ENCODE measurements at regions not wholly inside any gene's neighbourhood (a gene's known extent, or its start where the extent isn't known, plus 50 kb on each side); places are given as distances from the start of the nearest gene placed in this dataset.

DNA sequence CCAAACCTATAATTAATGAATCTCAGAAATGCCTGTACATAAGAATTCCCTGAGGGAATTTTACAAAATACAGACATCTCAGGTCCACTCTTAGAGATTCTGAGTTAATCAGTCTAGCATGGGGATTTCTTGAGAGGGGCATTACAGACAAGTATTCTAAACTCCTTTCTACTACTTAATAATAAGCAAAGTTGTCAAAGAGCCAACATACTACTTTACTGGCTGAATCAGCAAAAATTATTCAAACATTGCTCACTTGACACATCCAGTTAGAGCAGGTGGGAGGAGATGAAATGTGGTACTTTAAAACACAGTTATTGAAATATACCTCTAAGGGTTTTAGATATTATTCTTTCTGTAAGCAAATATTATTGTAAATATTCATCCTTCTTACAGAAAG is 1164.7 kb downstream of the CDY2B start:
- no peaks in the 10 kb centered on the region for H3K27me3 ChIP-seq (replicated peaks; ENCODE audit: insufficient read depth)
- ATAC-seq (ENCODE audit: insufficient number of reproducible peaks, low FRiP score, low read depth) (no peak), DNase-seq (ENCODE audit: low spot score) (no peak)
- H3K36me3 ChIP-seq: no peaks in the 10 kb centered on the region
- no peak overlapping the region for H3K4me3 ChIP-seq
- H3K27ac ChIP-seq: no peak overlapping the region
- no peaks in the 10 kb centered on the region for H3K9me3 ChIP-seq
- TF ChIP-seq, protein P1, sequence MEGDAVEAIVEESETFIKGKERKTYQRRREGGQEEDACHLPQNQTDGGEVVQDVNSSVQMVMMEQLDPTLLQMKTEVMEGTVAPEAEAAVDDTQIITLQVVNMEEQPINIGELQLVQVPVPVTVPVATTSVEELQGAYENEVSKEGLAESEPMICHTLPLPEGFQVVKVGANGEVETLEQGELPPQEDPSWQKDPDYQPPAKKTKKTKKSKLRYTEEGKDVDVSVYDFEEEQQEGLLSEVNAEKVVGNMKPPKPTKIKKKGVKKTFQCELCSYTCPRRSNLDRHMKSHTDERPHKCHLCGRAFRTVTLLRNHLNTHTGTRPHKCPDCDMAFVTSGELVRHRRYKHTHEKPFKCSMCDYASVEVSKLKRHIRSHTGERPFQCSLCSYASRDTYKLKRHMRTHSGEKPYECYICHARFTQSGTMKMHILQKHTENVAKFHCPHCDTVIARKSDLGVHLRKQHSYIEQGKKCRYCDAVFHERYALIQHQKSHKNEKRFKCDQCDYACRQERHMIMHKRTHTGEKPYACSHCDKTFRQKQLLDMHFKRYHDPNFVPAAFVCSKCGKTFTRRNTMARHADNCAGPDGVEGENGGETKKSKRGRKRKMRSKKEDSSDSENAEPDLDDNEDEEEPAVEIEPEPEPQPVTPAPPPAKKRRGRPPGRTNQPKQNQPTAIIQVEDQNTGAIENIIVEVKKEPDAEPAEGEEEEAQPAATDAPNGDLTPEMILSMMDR (IDR thresholded peaks at IDR 0.05): no peak
- H3K4me1 ChIP-seq (ENCODE audit: control insufficient read depth in 1 of 2, low read depth in 2 of 2): no peaks in the 10 kb centered on the region

DNA sequence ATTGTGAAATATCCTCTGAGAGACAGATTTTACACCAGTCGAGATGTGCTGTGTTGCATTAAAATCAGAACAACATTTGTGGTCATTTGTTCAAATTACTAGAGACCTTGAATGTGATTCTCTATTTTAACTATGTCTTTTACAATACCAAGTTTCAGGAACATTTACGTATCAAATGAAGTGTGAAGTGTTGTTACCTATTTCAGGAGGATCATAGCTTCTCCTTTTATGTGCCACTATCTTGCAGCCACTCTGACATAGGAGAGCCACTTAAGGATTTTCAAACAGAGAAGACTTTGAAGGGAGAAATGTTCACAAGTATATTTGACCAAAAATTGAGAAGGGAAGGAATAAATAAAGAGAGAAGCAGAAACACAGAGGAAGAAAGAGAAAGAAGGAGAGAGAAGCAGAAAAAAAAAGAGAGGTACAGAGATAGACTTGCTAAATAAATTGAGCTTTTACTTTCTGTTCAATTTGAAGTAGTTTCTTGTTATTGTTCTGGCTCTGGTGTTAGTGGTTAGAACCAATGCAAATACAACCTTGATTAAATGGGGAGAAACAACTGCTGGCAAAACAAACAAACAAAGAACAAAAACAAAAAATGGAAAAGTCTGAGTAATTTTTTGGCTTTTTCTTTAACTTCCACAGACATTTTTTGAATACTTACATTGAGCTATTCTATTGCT is 1206.8 kb downstream of the CDY2B start:
- DNase-seq (ENCODE audit: low spot score) (no peak), ATAC-seq (ENCODE audit: insufficient number of reproducible peaks, low FRiP score, low read depth) (no peak)
- Histone ChIP-seq H3K4me1 (ENCODE audit: control insufficient read depth in 1 of 2, low read depth in 2 of 2) (no peaks in the 10 kb centered on the region), H3K27me3 (replicated peaks; ENCODE audit: insufficient read depth) (no peaks in the 10 kb centered on the region), H3K27ac (no peak overlapping the region), H3K9me3 (no peaks in the 10 kb centered on the region), H3K36me3 (no peaks in the 10 kb centered on the region), H3K4me3 (no peak overlapping the region)
- TF ChIP-seq, protein P1 (IDR thresholded peaks at IDR 0.05): no peak

GRCh38 chrY:16668402-16668801 is 1211.6 kb downstream of the CDY2B start:
- Histone ChIP-seq H3K4me1 (ENCODE audit: control insufficient read depth in 1 of 2, low read depth in 2 of 2) (no peaks in the 10 kb centered on the region), H3K36me3 (no peaks in the 10 kb centered on the region), H3K27ac (no peak overlapping the region), H3K4me3 (no peak overlapping the region), H3K9me3 (no peaks in the 10 kb centered on the region), H3K27me3 (replicated peaks; ENCODE audit: insufficient read depth) (no peaks in the 10 kb centered on the region)
- DNase-seq (ENCODE audit: low spot score) (no peak), ATAC-seq (ENCODE audit: insufficient number of reproducible peaks, low FRiP score, low read depth) (no peak)
- TF ChIP-seq, protein P1 (IDR thresholded peaks at IDR 0.05): no peak

DNA sequence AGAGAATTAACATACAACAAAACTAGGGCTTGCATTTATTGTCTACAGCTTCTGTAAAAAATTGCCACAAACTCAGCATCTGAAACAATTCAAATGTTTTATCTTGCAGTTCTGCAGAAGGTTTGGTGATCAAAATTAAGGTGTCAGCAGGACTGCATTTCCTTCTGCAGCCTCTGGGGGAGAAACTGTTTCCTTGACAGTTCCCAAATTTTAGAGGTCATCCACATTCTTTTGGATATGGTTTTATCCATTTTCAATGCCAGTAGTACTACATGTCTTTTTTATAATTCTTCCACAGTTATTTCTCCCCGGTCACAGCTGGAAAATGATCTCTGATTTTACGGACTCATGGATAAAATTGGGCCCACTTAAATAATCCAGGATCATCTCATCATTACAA is 1217.3 kb downstream of the CDY2B start:
- ATAC-seq (ENCODE audit: insufficient number of reproducible peaks, low FRiP score, low read depth): no peak
- TF ChIP-seq, protein P1 (IDR thresholded peaks at IDR 0.05): no peak

DNA sequence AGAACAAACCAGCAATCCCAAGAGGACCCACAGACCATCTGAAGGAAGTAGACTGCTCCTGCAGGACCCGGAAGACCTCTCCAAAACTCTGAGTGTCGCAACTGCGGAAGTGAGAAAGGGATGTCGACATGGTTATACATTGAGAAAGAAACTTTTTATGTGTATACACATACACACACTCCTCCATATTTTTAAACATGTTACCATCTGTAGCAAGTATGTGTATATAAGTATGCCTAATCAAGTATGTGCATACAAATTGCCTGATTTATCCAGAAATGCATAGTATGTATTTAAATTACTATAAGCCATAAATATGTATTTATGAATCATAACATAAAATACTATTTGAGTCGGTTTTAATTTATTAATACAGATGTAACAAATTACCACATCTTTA is 1220.7 kb downstream of the CDY2B start:
- Histone ChIP-seq H3K4me1 (ENCODE audit: control insufficient read depth in 1 of 2, low read depth in 2 of 2) (no peaks in the 10 kb centered on the region), H3K36me3 (no peaks in the 10 kb centered on the region), H3K9me3 (no peaks in the 10 kb centered on the region), H3K27ac (no peak overlapping the region), H3K4me3 (no peak overlapping the region), H3K27me3 (replicated peaks; ENCODE audit: insufficient read depth) (no peaks in the 10 kb centered on the region)
- TF ChIP-seq, protein P1 (IDR thresholded peaks at IDR 0.05): no peak
- no peak for DNase-seq (ENCODE audit: low spot score)
- ATAC-seq (ENCODE audit: insufficient number of reproducible peaks, low FRiP score, low read depth): no peak

More for the DNA sequence above, 1217.3 kb downstream of the CDY2B start:
- DNase-seq (ENCODE audit: low spot score): no peak
- H3K27ac ChIP-seq: no peak overlapping the region
- no peaks in the 10 kb centered on the region for H3K9me3 ChIP-seq
- H3K27me3 ChIP-seq (replicated peaks; ENCODE audit: insufficient read depth): no peaks in the 10 kb centered on the region
- no peaks in the 10 kb centered on the region for H3K36me3 ChIP-seq
- H3K4me1 ChIP-seq (ENCODE audit: control insufficient read depth in 1 of 2, low read depth in 2 of 2): no peaks in the 10 kb centered on the region
- H3K4me3 ChIP-seq: no peak overlapping the region

Data from thoracic aorta (tissue), 2 donors.